NCI-H2029 (cell line): ENCODE measurements at regions not wholly inside any gene's neighbourhood (a gene's known extent, or its start where the extent isn't known, plus 50 kb on each side); places are given as distances from the start of the nearest gene placed in this dataset.
"Not testable (repeated sequence)": the region's sequence is repeated elsewhere in the genome, so short reads cannot be mapped to it uniquely, and the experiment has no call there.

Experiments used
- DNase-seq: peaks from one replicate; lab custom pipeline; 2025; lab: John Stamatoyannopoulos, UW

- DNase-seq, result no peak
These were observed 342.2 kb upstream of the HS6ST1 start for GRCh38 chr2:128660836-128661235.

GRCh38 chr2:128661311-128661710 lies 342.6 kb upstream of the HS6ST1 start:
- no peak for DNase-seq

GRCh38 chr2:128662051-128662471 lies 343.4 kb upstream of the HS6ST1 start:
- DNase-seq, result no peak

- DNase-seq, result no peak
These were observed 344.8 kb upstream of the HS6ST1 start for GRCh38 chr2:128663371-128664050.

GRCh38 chr2:128664499-128664971 lies 345.9 kb upstream of the HS6ST1 start:
- DNase-seq, result no peak

GRCh38 chr2:128665113-128665512 lies 346.4 kb upstream of the HS6ST1 start:
- DNase-seq, result no peak

- DNase-seq, result no peak
These were observed 347.9 kb upstream of the HS6ST1 start for GRCh38 chr2:128666596-128666995.

GRCh38 chr2:128667391-128667790 lies 348.7 kb upstream of the HS6ST1 start:
- no peak for DNase-seq

- no peak for DNase-seq
These were observed 350.3 kb upstream of the HS6ST1 start for GRCh38 chr2:128668946-128669345.

GRCh38 chr2:128670066-128670465 lies 351.4 kb upstream of the HS6ST1 start:
- DNase-seq, result no peak

- not testable (repeated sequence) for DNase-seq
These were observed 353.5 kb upstream of the HS6ST1 start for GRCh38 chr2:128671981-128672757.

- DNase-seq, result not testable (repeated sequence)
These were observed 361.0 kb upstream of the HS6ST1 start for GRCh38 chr2:128679680-128680079.

- no peak for DNase-seq
These were observed 362.8 kb upstream of the HS6ST1 start for GRCh38 chr2:128681507-128681906.

GRCh38 chr2:128682266-128682665 lies 363.6 kb upstream of the HS6ST1 start:
- DNase-seq, result no peak

GRCh38 chr2:128682729-128683284 lies 364.1 kb upstream of the HS6ST1 start:
- no peak for DNase-seq

GRCh38 chr2:128684523-128684922 lies 365.9 kb upstream of the HS6ST1 start:
- no peak for DNase-seq

GRCh38 chr2:128685841-128686496 lies 367.3 kb upstream of the HS6ST1 start:
- DNase-seq, result no peak

- no peak for DNase-seq
These were observed 367.8 kb upstream of the HS6ST1 start for GRCh38 chr2:128686497-128686859.

- DNase-seq, result no peak
These were observed 368.4 kb upstream of the HS6ST1 start for GRCh38 chr2:128686881-128687555.

- DNase-seq, result no peak
These were observed 368.9 kb upstream of the HS6ST1 start for GRCh38 chr2:128687565-128687964.

GRCh38 chr2:128689971-128690370 lies 371.3 kb upstream of the HS6ST1 start:
- no peak for DNase-seq

- DNase-seq, result peak; percentile 64
These were observed 371.8 kb upstream of the HS6ST1 start for GRCh38 chr2:128690431-128690830.
